ENCODE measurements at regions not wholly inside any gene's neighbourhood (a gene's known extent, or its start where the extent isn't known, plus 50 kb on each side); places are given as distances from the start of the nearest gene placed in this dataset.

- TF ChIP-seq CTCF (IDR thresholded peaks at IDR 0.05) (no peak), POLR2A (IDR thresholded peaks at IDR 0.05) (no peak)
Measured at GRCh38 chr5:87524217-87524616, 111.5 kb upstream of the CCNH start.

Data from body of pancreas (tissue), 4 donors.